MM.1S (cell line): ENCODE measurements at regions not wholly inside any gene's neighbourhood (a gene's known extent, or its start where the extent isn't known, plus 50 kb on each side); places are given as distances from the start of the nearest gene placed in this dataset.

ENCODE experiments used
- DNase-seq: peaks from one replicate; pipeline ENCODE4 v3.0.0-alpha.2; 2015
- H2AFZ ChIP-seq: fragments of 300-600 bp; sonication (generic); 2 replicates; pipeline ENCODE4 v1.6.0; 2016; ENCODE audit warnings: antibody characterized with exemption, low read length
- H3F3A ChIP-seq: fragments of 300-600 bp; sonication (generic); 2 replicates; pipeline ENCODE4 v1.6.1; 2016; ENCODE audit warnings: mild to moderate bottlenecking, antibody characterized with exemption, low read length, moderate library complexity, mixed read lengths; ENCODE audit not compliant: insufficient read depth
- H3K27ac ChIP-seq: fragments of 300-600 bp; sonication (generic); 2 replicates; pipeline ENCODE4 v1.5.1; 2016; ENCODE audit warnings: mild to moderate bottlenecking, low read length
- H3K27me3 ChIP-seq: fragments of 300-600 bp; sonication (generic); replicated peaks from 2 replicates; pipeline ENCODE4 v1.6.0; 2016; ENCODE audit warnings: low read length; ENCODE audit not compliant: insufficient read depth
- H3K36me3 ChIP-seq: fragments of 300-600 bp; sonication (generic); replicated peaks from 2 replicates; pipeline ENCODE4 v1.6.1; 2016; ENCODE audit warnings: mild to moderate bottlenecking, low read length, mixed read lengths; ENCODE audit not compliant: insufficient read depth
- H3K4me1 ChIP-seq: fragments of 300-600 bp; sonication (generic); 2 replicates; pipeline ENCODE4 v1.6.1; 2016; ENCODE audit warnings: low read length, mixed read lengths
- H3K4me2 ChIP-seq: fragments of 300-600 bp; sonication (generic); 2 replicates; pipeline ENCODE4 v1.6.0; 2016; ENCODE audit warnings: low read depth, low read length
- H3K4me3 ChIP-seq: fragments of 300-600 bp; sonication (generic); 2 replicates; pipeline ENCODE4 v1.5.1; 2016; ENCODE audit warnings: low read length, mixed read lengths
- H3K79me2 ChIP-seq: fragments of 300-600 bp; sonication (generic); 2 replicates; pipeline ENCODE4 v1.6.1; 2016; ENCODE audit warnings: mixed run types, low read length, mixed read lengths
- H3K9ac ChIP-seq: fragments of 300-600 bp; sonication (generic); 2 replicates; pipeline ENCODE4 v1.6.1; 2016; ENCODE audit warnings: low read length, mixed read lengths
- H3K9me2 ChIP-seq: fragments of 300-600 bp; sonication (generic); replicated peaks from 2 replicates; pipeline ENCODE4 v1.6.1; 2016; ENCODE audit warnings: mild to moderate bottlenecking, low read length, mixed read lengths; ENCODE audit not compliant: insufficient read depth
- H3K9me3 ChIP-seq: fragments of 300-600 bp; sonication (generic); replicated peaks from 2 replicates; pipeline ENCODE4 v1.6.1; 2016; ENCODE audit warnings: mild to moderate bottlenecking, low read length, mixed read lengths; ENCODE audit not compliant: insufficient read depth
- H4K20me1 ChIP-seq: fragments of 300-600 bp; sonication (generic); 2 replicates; pipeline ENCODE4 v1.6.1; 2016; ENCODE audit warnings: mild to moderate bottlenecking, low read length, moderate library complexity, mixed read lengths; ENCODE audit not compliant: insufficient read depth
- CTCF ChIP-seq: fragments of 300-600 bp; sonication (generic); IDR thresholded peaks from 2 replicates; pipeline ENCODE4 v1.5.1; 2016; ENCODE audit warnings: antibody characterized with exemption, low read length, mixed read lengths
- EZH2 ChIP-seq: fragments of 300-600 bp; sonication (generic); optimal IDR thresholded peaks from 2 replicates; pipeline ENCODE3; 2017; ENCODE audit warnings: low read depth, mild to moderate bottlenecking, antibody characterized with exemption, low read length, mixed read lengths
- EZH2phosphoT487 ChIP-seq: fragments of 300-600 bp; sonication (generic); IDR thresholded peaks from 2 replicates; pipeline ENCODE4 v1.6.1; 2018; ENCODE audit warnings: antibody characterized with exemption, low read length

GRCh38 chr13:73480779-73481559 is 422.2 kb downstream of the KLF5 start:
- Histone ChIP-seq H3K9me3 (no peaks in the 10 kb centered on the region), H3K27ac (no peak overlapping the region), H3K4me2 (no peak overlapping the region), H3K79me2 (no peaks in the 10 kb centered on the region), H3K36me3 (no peaks in the 10 kb centered on the region), H3K4me3 (no peak overlapping the region), H3K9ac (no peak overlapping the region), H4K20me1 (no peaks in the 10 kb centered on the region), H3K4me1 (no peaks in the 10 kb centered on the region), H3F3A (no peaks in the 10 kb centered on the region), H3K27me3 (no peaks in the 10 kb centered on the region), H3K9me2 (no peaks in the 10 kb centered on the region), H2AFZ (no peak overlapping the region)
- TF ChIP-seq EZH2phosphoT487 (no peak), EZH2 (no peak), CTCF (no peak)
- DNase-seq: no peak

DNA sequence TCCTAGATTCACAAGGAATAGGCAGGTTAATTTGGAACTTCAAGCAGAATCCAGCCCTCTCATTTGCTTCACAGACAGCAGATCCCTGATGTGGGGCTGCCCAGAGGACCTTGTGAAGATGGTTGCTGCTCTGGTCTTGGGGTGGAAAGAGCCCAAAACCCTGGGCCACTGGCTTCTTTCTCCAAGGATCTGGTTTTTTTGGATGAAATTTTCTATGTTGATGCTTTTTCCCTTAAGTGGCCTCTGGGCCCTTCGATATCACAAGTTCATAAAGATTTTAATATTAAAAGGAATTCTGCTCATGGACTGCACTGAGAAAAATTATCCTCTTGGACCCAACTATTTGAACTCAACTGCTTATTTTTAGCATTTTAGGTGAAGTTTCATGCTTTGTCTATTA is 421.1 kb downstream of the KLF5 start:
- no peaks in the 10 kb centered on the region for H3F3A ChIP-seq
- no peak overlapping the region for H3K9ac ChIP-seq
- no peaks in the 10 kb centered on the region for H3K36me3 ChIP-seq
- no peaks in the 10 kb centered on the region for H3K4me1 ChIP-seq
- TF ChIP-seq EZH2phosphoT487 (no peak), CTCF (no peak), EZH2 (no peak)
- H3K79me2 ChIP-seq: no peaks in the 10 kb centered on the region
- no peaks in the 10 kb centered on the region for H3K27me3 ChIP-seq
- no peak overlapping the region for H3K4me3 ChIP-seq
- H3K4me2 ChIP-seq: no peak overlapping the region
- H2AFZ ChIP-seq: no peak overlapping the region
- no peaks in the 10 kb centered on the region for H3K9me3 ChIP-seq
- DNase-seq: no peak
- no peak overlapping the region for H3K27ac ChIP-seq
- no peaks in the 10 kb centered on the region for H3K9me2 ChIP-seq
- no peaks in the 10 kb centered on the region for H4K20me1 ChIP-seq

GRCh38 chr13:73479351-73479750 is 420.5 kb downstream of the KLF5 start:
- Histone ChIP-seq H3F3A (no peaks in the 10 kb centered on the region), H2AFZ (no peak overlapping the region), H3K4me2 (no peak overlapping the region), H3K9ac (no peak overlapping the region), H3K4me1 (no peaks in the 10 kb centered on the region), H4K20me1 (no peaks in the 10 kb centered on the region), H3K9me3 (no peaks in the 10 kb centered on the region), H3K27ac (no peak overlapping the region), H3K36me3 (no peaks in the 10 kb centered on the region), H3K4me3 (no peak overlapping the region), H3K79me2 (no peaks in the 10 kb centered on the region), H3K27me3 (no peaks in the 10 kb centered on the region), H3K9me2 (no peaks in the 10 kb centered on the region)
- TF ChIP-seq EZH2 (no peak), CTCF (no peak), EZH2phosphoT487 (no peak)
- no peak for DNase-seq
